D721Med (cell line): ENCODE measurements at regions not wholly inside any gene's neighbourhood (a gene's known extent, or its start where the extent isn't known, plus 50 kb on each side); places are given as distances from the start of the nearest gene placed in this dataset.
"Not testable (repeated sequence)": the region's sequence is repeated elsewhere in the genome, so short reads cannot be mapped to it uniquely, and the experiment has no call there.

Experiments
- DNase-seq: peaks from one replicate; pipeline ENCODE4 v3.0.0; 2011; ENCODE audit warnings: low spot score; ENCODE audit not compliant: insufficient read length
- FAIRE-seq: peaks from 2 replicates; lab custom pipeline; 2011; peaks lifted over from hg19 to GRCh38; lab: Jason Lieb, UNC
- CTCF ChIP-seq: IDR thresholded peaks from 2 replicates; pipeline ENCODE4 v1.5.1; 2012; ENCODE audit warnings: mild to moderate bottlenecking, control low read depth; ENCODE audit not compliant: insufficient read depth; ENCODE audit errors: missing control alignments

- TF ChIP-seq CTCF: no peak
- DNase-seq (no peak), FAIRE-seq (peak; percentile 32)
These were observed 165.9 kb downstream of the HLX start for GRCh38 chr1:221045151-221045550.

- DNase-seq (no peak), FAIRE-seq (peak; percentile 60)
- TF ChIP-seq CTCF: no peak
These were observed 166.9 kb downstream of the HLX start for GRCh38 chr1:221045842-221046831.

GRCh38 chr1:221051391-221051790 is 172.1 kb downstream of the HLX start:
- FAIRE-seq, DNase-seq: not testable (repeated sequence)

GRCh38 chr1:221053889-221054288 is 174.6 kb downstream of the HLX start:
- no peak for FAIRE-seq
- no peak for DNase-seq
- TF ChIP-seq CTCF: no peak

- FAIRE-seq (peak; percentile 72), DNase-seq (no peak)
- TF ChIP-seq CTCF: no peak
These were observed 180.3 kb downstream of the HLX start for GRCh38 chr1:221059506-221059905.

GRCh38 chr1:221063651-221064050 is 184.4 kb downstream of the HLX start:
- TF ChIP-seq CTCF: no peak
- DNase-seq (no peak), FAIRE-seq (peak; percentile 90)

GRCh38 chr1:221066351-221067001 is 187.2 kb downstream of the HLX start:
- FAIRE-seq (peak; percentile 6), DNase-seq (no peak)
- no peak for TF ChIP-seq CTCF
